KBM-7 (cell line): ENCODE measurements at regions not wholly inside any gene's neighbourhood (a gene's known extent, or its start where the extent isn't known, plus 50 kb on each side); places are given as distances from the start of the nearest gene placed in this dataset.

ENCODE experiments used
- DNase-seq: peaks from one replicate; pipeline ENCODE4 v3.0.0-alpha.2; 2015
- in situ Hi-C: fragments of 300-500 bp; cut with MboI; formaldehyde crosslinking; loops from 2 replicates; pipeline ENCODE4 v1.14.3; 2020; ENCODE audit warnings: low sequenced_read_pairs, low pct_unique_long_range_greater_than_20kb, mixed read lengths

DNA sequence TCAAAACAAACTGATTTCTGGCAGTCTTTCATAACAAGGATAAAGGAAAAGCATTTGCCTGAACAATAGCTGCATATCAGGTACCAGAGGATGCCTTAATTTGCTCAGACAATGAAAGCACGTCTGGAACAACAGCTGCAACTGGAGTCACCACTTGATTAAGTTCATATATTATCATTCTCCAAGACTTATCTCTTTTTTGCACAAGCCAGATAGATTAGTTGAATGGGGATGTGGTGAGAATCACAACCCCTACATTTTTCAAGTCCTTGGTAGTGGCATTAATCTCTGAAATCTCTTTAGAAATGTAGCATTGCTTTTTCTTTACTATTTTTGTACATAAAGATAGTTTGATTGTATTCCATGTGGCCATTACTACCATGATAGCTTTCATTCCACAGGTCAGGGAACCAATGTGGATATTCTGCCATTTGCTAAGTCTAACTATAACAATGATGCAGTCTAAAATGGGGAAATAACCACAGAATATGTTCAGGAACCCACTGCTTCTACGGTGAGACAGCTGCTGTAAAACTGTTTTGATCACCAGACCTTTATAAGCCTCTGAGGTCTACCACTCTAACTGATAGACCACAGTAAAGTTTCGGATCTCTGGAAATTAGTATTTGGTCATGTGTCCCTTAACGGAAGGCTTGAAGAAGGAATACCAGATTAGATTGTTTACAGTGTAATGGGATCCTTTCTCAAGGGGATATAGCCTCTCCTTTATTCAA, 1176.2 kb downstream of the DNAJB9 start:
- in situ Hi-C loops: no loop called here
- DNase-seq: no peak

- in situ Hi-C loops: no loop called here
- no peak for DNase-seq
Observed at GRCh38 chr7:109751241-109751640, 1181.6 kb downstream of the DNAJB9 start.

DNA sequence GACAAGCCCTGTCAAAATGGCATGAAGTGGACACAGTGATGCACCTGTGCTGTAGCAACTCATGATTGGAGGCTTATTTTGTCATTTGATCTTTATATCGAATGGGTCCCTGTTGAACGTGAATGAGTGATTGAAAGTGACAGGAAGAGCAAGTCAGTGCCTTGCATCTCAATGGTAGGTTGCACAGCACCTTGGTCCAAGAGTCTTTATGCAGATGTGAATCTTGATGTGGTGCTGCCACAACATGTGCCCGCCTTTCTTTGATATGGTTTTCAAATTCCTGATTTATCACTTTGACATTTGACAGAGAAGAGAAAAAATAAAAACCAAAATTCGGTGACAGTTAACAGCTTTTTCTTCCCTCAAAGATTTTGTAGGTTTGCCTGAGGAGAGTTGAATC, 1182.4 kb downstream of the DNAJB9 start:
- in situ Hi-C loops: no loop called here
- DNase-seq: no peak

- DNase-seq: no peak
- in situ Hi-C loops: no loop called here
Observed at GRCh38 chr7:109757713-109758112, 1188.0 kb downstream of the DNAJB9 start.

GRCh38 chr7:109763611-109764010, 1193.9 kb downstream of the DNAJB9 start:
- in situ Hi-C loops: no loop called here
- no peak for DNase-seq

DNA sequence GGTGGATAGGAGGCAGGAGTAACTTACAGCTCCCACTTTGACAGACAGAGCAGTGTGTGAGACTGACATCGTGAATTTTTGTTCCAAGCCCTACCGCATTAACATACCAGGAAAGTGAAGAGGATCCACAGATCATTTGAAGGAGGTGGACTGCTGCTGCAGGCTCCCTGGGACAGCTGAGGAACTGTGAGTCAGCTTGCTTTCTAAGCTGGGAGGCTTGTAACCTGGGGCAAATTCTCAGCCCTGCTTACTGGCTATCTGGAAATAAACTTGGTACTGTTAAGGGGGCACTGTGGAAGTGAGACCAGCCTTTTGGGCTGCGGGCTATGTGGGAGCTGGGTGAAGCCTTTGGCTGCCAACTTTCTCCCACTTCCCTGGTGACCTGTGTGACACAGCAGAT, 1202.5 kb downstream of the DNAJB9 start:
- in situ Hi-C loops: no loop called here
- DNase-seq: no peak

DNA sequence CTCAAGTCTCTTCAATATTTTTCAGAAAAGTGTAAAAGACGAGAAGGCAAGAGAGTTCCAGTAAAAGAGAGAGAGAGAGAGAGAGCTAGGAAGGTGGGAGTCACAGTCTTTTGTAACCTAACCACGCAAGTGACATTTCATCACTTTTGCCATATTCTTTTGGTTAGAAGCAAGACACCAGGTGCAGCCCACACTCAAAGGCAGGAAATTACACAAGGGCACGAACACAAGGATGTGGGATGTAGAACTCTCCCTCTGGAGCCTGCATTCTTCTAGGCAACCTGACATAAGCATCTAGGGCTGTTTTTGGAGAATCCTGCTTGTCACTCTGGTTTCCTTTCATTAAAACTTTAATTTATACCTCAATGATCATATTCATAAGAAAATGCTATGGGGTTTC, 1213.1 kb downstream of the DNAJB9 start:
- DNase-seq: no peak
- in situ Hi-C loops: no loop called here

- in situ Hi-C loops: no loop called here
Observed at GRCh38 chr7:109806548-109806947, 1236.9 kb downstream of the DNAJB9 start.

GRCh38 chr7:109821156-109821555, 1251.5 kb downstream of the DNAJB9 start:
- no peak for DNase-seq
- in situ Hi-C loops: no loop called here

More at GRCh38 chr7:109806548-109806947, 1236.9 kb downstream of the DNAJB9 start:
- no peak for DNase-seq

- in situ Hi-C loops: no loop called here
- no peak for DNase-seq
Observed at GRCh38 chr7:109834851-109835250, 1256.1 kb upstream of the LRRN3 start.

DNA sequence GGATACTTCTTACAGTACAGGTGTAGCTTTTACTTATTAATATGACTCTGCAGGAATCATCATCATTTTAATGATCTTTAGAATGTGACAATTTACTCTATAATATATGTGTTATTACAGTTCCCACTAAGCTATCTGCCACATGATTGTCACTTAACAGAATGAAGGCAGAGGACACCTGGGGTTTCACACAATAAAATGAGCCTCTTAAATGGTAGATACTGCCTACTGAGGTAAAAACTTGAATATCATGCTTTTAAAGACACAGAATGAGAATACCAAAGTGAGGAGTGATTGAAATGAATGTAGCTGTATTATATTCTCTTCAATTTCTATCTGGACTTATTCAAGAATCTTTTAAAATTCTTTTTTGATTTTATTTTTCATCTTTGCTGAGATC, 1255.3 kb upstream of the LRRN3 start:
- in situ Hi-C loops: no loop called here

DNA sequence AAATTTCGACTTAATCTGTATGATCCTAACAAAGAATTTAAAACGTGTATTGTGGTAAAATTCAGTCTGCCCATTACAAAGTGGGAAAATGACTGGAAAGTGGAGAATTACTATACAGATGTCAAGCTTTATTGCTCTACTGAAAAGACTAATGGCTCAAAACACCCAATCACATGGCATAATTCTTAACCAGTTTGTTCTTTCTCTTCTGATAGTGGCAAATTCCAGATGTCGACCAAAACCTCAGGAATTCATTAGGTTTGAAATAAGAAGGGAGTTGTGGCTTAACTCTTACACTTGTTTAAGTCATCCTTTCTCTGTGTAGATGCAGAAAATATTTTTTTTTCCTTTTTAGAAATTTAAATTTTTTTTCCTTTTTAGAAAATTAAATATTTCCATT, 1254.9 kb upstream of the LRRN3 start:
- in situ Hi-C loops: no loop called here

More for the DNA sequence above, 1255.3 kb upstream of the LRRN3 start:
- no peak for DNase-seq

GRCh38 chr7:109842386-109842785, 1248.5 kb upstream of the LRRN3 start:
- in situ Hi-C loops: no loop called here

More for the DNA sequence above, 1254.9 kb upstream of the LRRN3 start:
- no peak for DNase-seq

DNA sequence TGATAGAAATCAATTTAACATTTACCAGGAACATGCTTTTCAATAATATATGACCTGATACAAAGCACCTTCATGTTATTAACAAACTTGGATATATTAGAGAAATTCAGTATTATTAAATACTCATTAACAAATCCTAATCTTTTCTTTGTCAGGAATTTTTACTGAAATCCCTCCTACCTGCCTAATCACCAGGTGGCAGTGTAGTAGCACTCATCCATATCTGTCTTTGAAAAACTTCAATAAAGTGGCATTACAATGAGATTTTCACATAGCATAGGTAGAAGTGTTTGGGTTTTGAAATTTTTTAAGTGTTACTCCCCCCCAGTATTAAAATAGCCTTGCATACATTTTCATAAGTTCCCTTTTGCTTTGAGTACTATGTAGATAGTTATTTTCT, 1246.6 kb upstream of the LRRN3 start:
- in situ Hi-C loops: no loop called here
- peak; percentile 2 for DNase-seq

More at GRCh38 chr7:109842386-109842785, 1248.5 kb upstream of the LRRN3 start:
- DNase-seq: no peak

- DNase-seq: no peak
- in situ Hi-C loops: no loop called here
Observed at GRCh38 chr7:109864230-109864629, 1226.7 kb upstream of the LRRN3 start.

- no peak for DNase-seq
- in situ Hi-C loops: no loop called here
Observed at GRCh38 chr7:109868215-109868860, 1222.6 kb upstream of the LRRN3 start.

DNA sequence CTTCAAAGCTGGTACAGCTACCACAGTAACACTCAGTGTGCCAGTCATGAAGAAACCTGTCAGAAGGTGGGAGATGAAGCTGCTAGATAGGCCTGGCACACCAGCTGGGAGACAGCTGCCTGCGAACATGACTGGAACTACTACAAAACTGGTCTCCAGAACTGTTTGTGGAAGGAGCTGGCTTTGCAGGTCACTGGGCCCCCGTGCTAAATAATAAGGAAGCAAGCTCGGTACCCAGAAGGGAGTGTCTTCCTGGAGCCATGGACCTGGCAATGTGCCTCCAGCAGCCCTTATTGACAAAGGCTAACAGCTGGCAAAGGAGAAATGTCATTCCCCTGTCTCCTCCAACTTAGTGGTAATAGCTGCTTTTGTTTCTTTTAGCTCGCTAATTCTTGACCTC, 1217.6 kb upstream of the LRRN3 start:
- DNase-seq: no peak
- in situ Hi-C loops: no loop called here

DNA sequence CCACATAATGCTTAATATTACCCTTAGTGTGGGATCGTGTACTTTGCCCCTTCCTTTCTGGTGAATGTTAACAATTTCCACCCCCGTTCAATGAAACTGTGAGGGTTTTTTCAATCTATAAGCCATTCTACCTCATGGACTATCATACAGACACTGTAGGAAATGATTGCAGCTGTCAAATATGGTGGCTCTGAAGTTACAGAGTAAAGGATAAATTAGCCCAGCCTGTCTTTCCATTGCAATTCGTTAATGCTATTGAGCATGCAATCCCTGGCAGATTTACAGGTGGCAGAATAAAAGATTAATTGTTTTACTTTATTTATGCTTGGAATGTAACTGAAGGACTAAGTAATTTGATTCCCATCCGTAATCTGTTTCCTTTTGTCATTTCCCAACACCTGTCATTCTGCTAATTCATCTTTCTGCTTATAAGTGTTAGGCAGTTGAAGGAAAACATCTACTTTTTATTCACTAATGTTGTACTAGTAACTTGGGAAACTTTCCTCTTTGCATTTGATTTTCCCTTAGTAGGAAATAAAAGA, 1211.6 kb upstream of the LRRN3 start:
- no peak for DNase-seq

DNA sequence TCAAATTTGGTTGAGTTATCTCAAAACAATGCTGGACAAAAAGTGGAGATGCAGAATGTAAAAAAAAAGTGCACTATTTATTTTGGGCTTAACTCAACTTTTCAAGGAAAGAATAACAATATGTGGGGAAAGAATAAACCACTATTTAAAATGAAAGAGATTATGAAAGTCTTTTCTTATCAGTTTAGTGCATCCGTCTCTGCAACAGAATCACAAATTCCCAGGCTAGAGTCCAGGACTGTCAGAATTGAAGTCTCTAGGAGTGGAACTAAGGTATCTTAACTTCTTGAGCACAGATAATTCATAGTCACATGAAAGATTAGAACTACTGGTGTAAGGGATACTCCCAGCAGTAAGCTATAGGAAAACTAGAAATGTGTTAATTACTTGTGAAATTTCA, 1200.3 kb upstream of the LRRN3 start:
- in situ Hi-C loops: no loop called here
- no peak for DNase-seq

More for the DNA sequence above, 1211.6 kb upstream of the LRRN3 start:
- in situ Hi-C loops: no loop called here

- in situ Hi-C loops: no loop called here
- no peak for DNase-seq
Observed at GRCh38 chr7:109893231-109893630, 1197.7 kb upstream of the LRRN3 start.
